Uterus (tissue), 3 donors: ENCODE measurements at regions not wholly inside any gene's neighbourhood (a gene's known extent, or its start where the extent isn't known, plus 50 kb on each side); places are given as distances from the start of the nearest gene placed in this dataset.

Source experiments
- DNase-seq, 2 donors: peaks; one replicate each; pipeline ENCODE4 v3.0.0-alpha.2; 2019 to 2020
- H3K27ac ChIP-seq, 2 donors: fragments of 200-600 bp; sonication (generic); 1 replicate in 1 of 2; 2 replicates in 1 of 2; pipeline ENCODE4 v1.5.1; 2016 to 2018
- H3K27me3 ChIP-seq, 2 donors: fragments of 200-600 bp; sonication (generic); one replicate each; pipeline ENCODE4 v1.5.1; 2018 to 2019; ENCODE audit warnings: control low read depth in 1 of 2
- H3K36me3 ChIP-seq, 2 donors: fragments of 200-600 bp; sonication (generic); one replicate each; pipeline ENCODE4 v1.5.1; 2019; ENCODE audit warnings: control low read depth in 1 of 2
- H3K4me1 ChIP-seq, 2 donors: fragments of 200-600 bp; sonication (generic); one replicate each; pipeline ENCODE4 v1.5.1; 2018 to 2019; ENCODE audit warnings: control low read depth in 1 of 2
- H3K4me3 ChIP-seq, 2 donors: fragments of 200-600 bp; sonication (generic); 1 replicate in 1 of 2; 2 replicates in 1 of 2; pipeline ENCODE4 v1.5.1; 2018 to 2019; ENCODE audit warnings: mild to moderate bottlenecking in 1 of 2
- H3K9me3 ChIP-seq, 2 donors: fragments of 200-600 bp; sonication (generic); one replicate each; pipeline ENCODE4 v1.5.1; 2019; ENCODE audit warnings: control low read depth in 1 of 2
- POLR2A ChIP-seq, 2 donors: fragments of 450-650 bp; IDR thresholded peaks; one replicate each; pipeline ENCODE4 v1.6.1; 2016; ENCODE audit warnings: antibody characterized with exemption in 2 of 2, mild to moderate bottlenecking in 1 of 2, moderate library complexity in 1 of 2
- intact Hi-C: fragments of 100-400 bp; cut with DNase I; formaldehyde crosslinking; loops from one replicate; pipeline ENCODE4 v1.15.1; 2023; ENCODE audit warnings: low total_unique reads
- TF ChIP-seq, protein P1 (sequence below), 4 experiments: fragments of 200-600 bp in 2 of 4; fragments of 450-650 bp in 2 of 4; sonication (generic) in 2 of 4; IDR thresholded peaks; one replicate each; pipeline ENCODE4 v1.5.1; 2016 to 2019; ENCODE audit warnings: antibody characterized with exemption in 4 of 4, mild to moderate bottlenecking in 2 of 4, moderate library complexity in 1 of 4
- donor health status: DM: yes; HTN: yes; CAD: no.

DNA sequence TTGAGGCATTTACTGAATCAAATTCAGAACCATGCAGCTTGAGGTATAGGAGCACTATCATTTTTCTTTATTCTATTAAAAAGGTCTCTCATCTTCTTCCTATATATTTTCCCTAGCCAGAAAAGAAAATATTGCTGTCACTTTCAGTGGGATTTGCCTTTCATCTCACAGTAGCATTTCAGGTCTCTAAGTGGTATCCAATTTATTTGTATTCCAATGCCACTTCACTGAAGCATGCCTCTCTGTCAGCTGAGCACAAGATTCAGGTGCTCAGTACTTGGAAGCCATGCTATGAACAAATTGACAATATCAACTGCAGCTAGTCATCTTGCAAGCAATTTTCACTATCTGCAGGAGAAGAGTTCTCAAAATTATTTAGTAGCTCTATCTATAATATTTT is 457.2 kb upstream of the SLC39A10 start:
- H3K4me3 ChIP-seq: no peak overlapping the region
- intact Hi-C loops: no loop called here
- no peaks in the 10 kb centered on the region for H3K4me1 ChIP-seq
- TF ChIP-seq POLR2A (IDR thresholded peaks at IDR 0.05): no peak
- TF ChIP-seq, protein P1, sequence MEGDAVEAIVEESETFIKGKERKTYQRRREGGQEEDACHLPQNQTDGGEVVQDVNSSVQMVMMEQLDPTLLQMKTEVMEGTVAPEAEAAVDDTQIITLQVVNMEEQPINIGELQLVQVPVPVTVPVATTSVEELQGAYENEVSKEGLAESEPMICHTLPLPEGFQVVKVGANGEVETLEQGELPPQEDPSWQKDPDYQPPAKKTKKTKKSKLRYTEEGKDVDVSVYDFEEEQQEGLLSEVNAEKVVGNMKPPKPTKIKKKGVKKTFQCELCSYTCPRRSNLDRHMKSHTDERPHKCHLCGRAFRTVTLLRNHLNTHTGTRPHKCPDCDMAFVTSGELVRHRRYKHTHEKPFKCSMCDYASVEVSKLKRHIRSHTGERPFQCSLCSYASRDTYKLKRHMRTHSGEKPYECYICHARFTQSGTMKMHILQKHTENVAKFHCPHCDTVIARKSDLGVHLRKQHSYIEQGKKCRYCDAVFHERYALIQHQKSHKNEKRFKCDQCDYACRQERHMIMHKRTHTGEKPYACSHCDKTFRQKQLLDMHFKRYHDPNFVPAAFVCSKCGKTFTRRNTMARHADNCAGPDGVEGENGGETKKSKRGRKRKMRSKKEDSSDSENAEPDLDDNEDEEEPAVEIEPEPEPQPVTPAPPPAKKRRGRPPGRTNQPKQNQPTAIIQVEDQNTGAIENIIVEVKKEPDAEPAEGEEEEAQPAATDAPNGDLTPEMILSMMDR (IDR thresholded peaks at IDR 0.05): no peak
- H3K27ac ChIP-seq: no peak overlapping the region
- no peaks in the 10 kb centered on the region for H3K9me3 ChIP-seq
- no peak for DNase-seq
- H3K36me3 ChIP-seq: no peaks in the 10 kb centered on the region
- no peaks in the 10 kb centered on the region for H3K27me3 ChIP-seq

DNA sequence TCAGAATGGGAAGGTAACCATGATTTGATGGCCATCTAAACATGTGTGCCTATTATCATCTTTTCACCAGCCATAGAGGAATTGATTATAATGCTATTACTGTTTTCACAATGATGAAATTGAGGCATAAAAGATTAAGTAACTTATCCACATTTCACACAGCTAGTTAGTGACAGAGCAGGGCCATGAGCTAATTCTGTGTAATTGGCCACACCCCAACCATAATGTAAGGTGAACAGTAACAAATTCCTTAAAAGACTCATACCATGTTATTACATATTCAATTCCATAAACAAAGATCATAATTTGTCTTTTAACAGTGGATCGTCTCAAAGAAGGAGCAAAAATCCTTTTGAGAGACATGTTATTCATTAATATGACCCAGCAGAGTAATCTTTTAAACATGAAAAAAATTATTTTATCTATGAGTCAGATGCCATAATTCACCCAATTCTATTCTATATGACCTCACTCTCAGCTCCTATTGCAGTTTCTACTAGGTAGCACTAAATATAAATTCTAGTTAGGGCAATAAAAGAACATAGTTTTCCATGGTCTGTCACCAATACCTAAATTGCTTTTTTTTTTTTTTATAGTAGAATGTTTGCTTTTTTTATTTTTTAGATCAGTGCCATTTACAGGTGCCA is 475.8 kb upstream of the SLC39A10 start:
- Histone ChIP-seq H3K4me3 (no peak overlapping the region), H3K27ac (no peak overlapping the region), H3K36me3 (no peaks in the 10 kb centered on the region), H3K4me1 (no peaks in the 10 kb centered on the region), H3K9me3 (no peaks in the 10 kb centered on the region), H3K27me3 (no peaks in the 10 kb centered on the region)
- intact Hi-C loops: no loop called here
- DNase-seq: no peak
- no peak for TF ChIP-seq POLR2A (IDR thresholded peaks at IDR 0.05)
- TF ChIP-seq, protein P1 (IDR thresholded peaks at IDR 0.05): no peak

DNA sequence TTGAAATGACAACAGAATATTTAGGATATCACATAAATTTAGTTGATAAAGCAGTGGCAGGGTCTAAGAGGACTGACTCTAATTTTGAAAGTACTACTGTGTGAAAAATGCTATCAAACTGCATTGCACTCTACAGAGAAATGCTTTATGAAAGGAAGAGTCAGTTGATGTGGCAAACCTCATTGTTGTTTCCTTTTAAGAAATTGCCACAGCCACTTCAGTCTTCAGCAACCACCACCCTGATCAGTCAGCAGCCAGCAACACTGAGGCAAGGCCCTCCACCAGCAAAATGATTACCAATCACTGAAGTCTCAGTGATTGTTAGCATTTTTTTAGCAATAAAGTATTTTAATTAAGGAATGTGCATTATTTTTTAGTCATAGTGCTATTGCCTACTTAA is 488.7 kb upstream of the SLC39A10 start:
- intact Hi-C loops: no loop called here
- DNase-seq: no peak
- Histone ChIP-seq H3K4me3 (no peak overlapping the region), H3K36me3 (no peaks in the 10 kb centered on the region), H3K4me1 (no peaks in the 10 kb centered on the region), H3K27me3 (no peaks in the 10 kb centered on the region), H3K27ac (no peak overlapping the region), H3K9me3 (no peaks in the 10 kb centered on the region)
- TF ChIP-seq, protein P1 (IDR thresholded peaks at IDR 0.05): no peak
- no peak for TF ChIP-seq POLR2A (IDR thresholded peaks at IDR 0.05)

DNA sequence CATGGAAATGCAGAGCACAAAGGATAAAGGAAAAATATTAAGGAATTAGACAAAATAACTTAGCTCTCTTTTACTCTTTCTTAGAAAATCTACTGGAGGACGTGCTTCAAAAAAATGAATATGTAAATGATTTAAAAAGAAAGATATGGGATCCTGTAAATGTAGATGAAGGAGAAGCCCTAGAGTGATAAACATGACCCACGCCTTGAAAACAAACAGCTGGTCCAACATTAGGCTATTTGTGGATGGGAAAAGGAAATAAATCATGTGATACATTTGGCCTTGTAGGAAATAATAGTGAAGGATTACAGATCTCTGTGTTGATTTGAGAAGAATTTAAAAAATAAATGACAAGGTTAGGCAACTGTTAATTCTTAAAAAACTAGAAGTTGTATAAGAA is 492.1 kb upstream of the SLC39A10 start:
- H3K4me1 ChIP-seq: no peaks in the 10 kb centered on the region
- H3K4me3 ChIP-seq: no peak overlapping the region
- H3K36me3 ChIP-seq: no peaks in the 10 kb centered on the region
- no peak overlapping the region for H3K27ac ChIP-seq
- TF ChIP-seq POLR2A (IDR thresholded peaks at IDR 0.05): no peak
- TF ChIP-seq, protein P1 (IDR thresholded peaks at IDR 0.05): no peak
- no peaks in the 10 kb centered on the region for H3K27me3 ChIP-seq
- no peaks in the 10 kb centered on the region for H3K9me3 ChIP-seq
- no peak for DNase-seq
- intact Hi-C loops: no loop called here

DNA sequence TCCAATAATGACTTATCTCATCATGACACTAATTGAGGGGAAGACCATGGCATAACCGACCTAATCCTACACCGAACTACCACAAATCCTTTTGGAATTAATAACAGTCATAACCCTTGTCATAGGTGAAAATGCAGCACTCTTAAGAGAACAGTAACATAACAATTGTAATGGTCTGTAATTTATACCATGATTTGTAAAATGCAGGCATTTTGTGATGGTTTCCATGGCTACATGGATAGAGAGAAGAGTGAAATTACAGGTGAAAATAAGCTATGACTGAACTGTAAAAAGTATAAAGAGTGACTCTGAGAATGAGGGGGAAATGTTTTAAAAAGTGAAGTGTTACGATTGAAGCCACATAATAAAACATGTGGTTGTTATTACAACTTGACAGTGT is 494.1 kb upstream of the SLC39A10 start:
- intact Hi-C loops: no loop called here

More for the DNA sequence above, 494.1 kb upstream of the SLC39A10 start:
- Histone ChIP-seq H3K9me3 (no peaks in the 10 kb centered on the region), H3K4me1 (no peaks in the 10 kb centered on the region), H3K27ac (no peak overlapping the region), H3K27me3 (no peaks in the 10 kb centered on the region), H3K4me3 (no peak overlapping the region), H3K36me3 (no peaks in the 10 kb centered on the region)
- DNase-seq: no peak
- TF ChIP-seq POLR2A (IDR thresholded peaks at IDR 0.05): no peak
- TF ChIP-seq, protein P1 (IDR thresholded peaks at IDR 0.05): no peak
